Mesothelial cell of epicardium (in vitro differentiated cells): ENCODE measurements at regions not wholly inside any gene's neighbourhood (a gene's known extent, or its start where the extent isn't known, plus 50 kb on each side); places are given as distances from the start of the nearest gene placed in this dataset.

Experiments used
- DNase-seq, 2 experiments: peaks; one replicate each; pipeline ENCODE4 v3.0.0; 2021; ENCODE audit warnings: low spot score in 2 of 2; ENCODE audit not compliant: unreplicated experiment in 2 of 2
- H3K27ac Mint-ChIP-seq: 2 replicates; pipeline ENCODE4 v1.8.0; 2021; ENCODE audit warnings: mixed read lengths
- H3K27me3 Mint-ChIP-seq: 2 replicates; pipeline ENCODE4 v1.8.0; 2021; ENCODE audit warnings: low read depth, mixed read lengths
- H3K36me3 Mint-ChIP-seq: 2 replicates; pipeline ENCODE4 v1.8.0; 2021; ENCODE audit warnings: mixed read lengths
- H3K4me1 Mint-ChIP-seq: 2 replicates; pipeline ENCODE4 v1.8.0; 2021; ENCODE audit warnings: mixed read lengths
- H3K4me3 Mint-ChIP-seq: 2 replicates; pipeline ENCODE4 v1.8.0; 2021; ENCODE audit warnings: mild to moderate bottlenecking, moderate library complexity, mixed read lengths
- H3K9me3 Mint-ChIP-seq: 2 replicates; pipeline ENCODE4 v1.8.0; 2021; ENCODE audit warnings: mixed read lengths
- CTCF ChIP-seq: fragments of 200-600 bp; sonication (generic); IDR thresholded peaks from one replicate; pipeline ENCODE4 v1.5.0; 2021; ENCODE audit warnings: antibody characterized with exemption; ENCODE audit not compliant: unreplicated experiment

- no peak overlapping the region for H3K27ac Mint-ChIP-seq
- no peak for TF ChIP-seq CTCF
- no peaks in the 10 kb centered on the region for H3K36me3 Mint-ChIP-seq
- no peak for DNase-seq
- peaks cover 8% of the 10 kb centered on the region for H3K27me3 Mint-ChIP-seq
- no peak overlapping the region for H3K4me3 Mint-ChIP-seq
- H3K4me1 Mint-ChIP-seq: peaks cover 5% of the 10 kb centered on the region
- H3K9me3 Mint-ChIP-seq: no peaks in the 10 kb centered on the region
Measured at GRCh38 chr11:80156062-80156461, 715.2 kb upstream of the TENM4 start.

GRCh38 chr11:80155412-80156017 lies 714.7 kb upstream of the TENM4 start:
- Mint-ChIP-seq H3K4me3 (no peak overlapping the region), H3K9me3 (no peaks in the 10 kb centered on the region), H3K27ac (no peak overlapping the region), H3K36me3 (no peaks in the 10 kb centered on the region), H3K4me1 (peaks cover 5% of the 10 kb centered on the region), H3K27me3 (peaks cover 8% of the 10 kb centered on the region)
- no peak for DNase-seq
- TF ChIP-seq CTCF: no peak

- no peaks in the 10 kb centered on the region for H3K36me3 Mint-ChIP-seq
- H3K9me3 Mint-ChIP-seq: no peaks in the 10 kb centered on the region
- H3K27ac Mint-ChIP-seq: no peak overlapping the region
- H3K4me1 Mint-ChIP-seq: peaks cover 2% of the 10 kb centered on the region
- no peak overlapping the region for H3K4me3 Mint-ChIP-seq
- H3K27me3 Mint-ChIP-seq: peaks cover 6% of the 10 kb centered on the region
- TF ChIP-seq CTCF: no peak
- no peak for DNase-seq
Measured at GRCh38 chr11:80146232-80146631, 705.4 kb upstream of the TENM4 start.

- peaks cover 6% of the 10 kb centered on the region for H3K27me3 Mint-ChIP-seq
- TF ChIP-seq CTCF: no peak
Measured at GRCh38 chr11:80144897-80145594, 704.2 kb upstream of the TENM4 start.

GRCh38 chr11:80136991-80137390 lies 696.2 kb upstream of the TENM4 start:
- Mint-ChIP-seq H3K4me1 (peaks cover 6% of the 10 kb centered on the region), H3K4me3 (no peak overlapping the region), H3K9me3 (peaks cover 32% of the 10 kb centered on the region), H3K36me3 (no peaks in the 10 kb centered on the region), H3K27me3 (no peaks in the 10 kb centered on the region), H3K27ac (no peak overlapping the region)
- DNase-seq: no peak
- TF ChIP-seq CTCF: no peak

More at GRCh38 chr11:80144897-80145594, 704.2 kb upstream of the TENM4 start:
- no peak for DNase-seq
- H3K4me1 Mint-ChIP-seq: peaks cover 2% of the 10 kb centered on the region
- no peak overlapping the region for H3K4me3 Mint-ChIP-seq
- no peak overlapping the region for H3K27ac Mint-ChIP-seq
- no peaks in the 10 kb centered on the region for H3K9me3 Mint-ChIP-seq
- no peaks in the 10 kb centered on the region for H3K36me3 Mint-ChIP-seq
